ENCODE measurements at regions not wholly inside any gene's neighbourhood (a gene's known extent, or its start where the extent isn't known, plus 50 kb on each side); places are given as distances from the start of the nearest gene placed in this dataset.
A peak's percentile ranks its signal among the peaks of the same experiment; 100 is the strongest.
"Not testable (repeated sequence)": the region's sequence is repeated elsewhere in the genome, so short reads cannot be mapped to it uniquely, and the experiment has no call there.

GRCh38 chr10:129046065-129046681 lies 420.9 kb upstream of the MGMT start:
- DNase-seq, result peak; percentile 64

- DNase-seq, result no peak
Observed at GRCh38 chr10:129046962-129047361, 420.1 kb upstream of the MGMT start.

GRCh38 chr10:129047600-129047999 lies 419.4 kb upstream of the MGMT start:
- DNase-seq, result no peak

GRCh38 chr10:129048513-129048912 lies 418.5 kb upstream of the MGMT start:
- DNase-seq, result no peak

- no peak for DNase-seq
Observed at GRCh38 chr10:129049501-129049900, 417.5 kb upstream of the MGMT start.

- no peak for DNase-seq
Observed at GRCh38 chr10:129055225-129055624, 411.8 kb upstream of the MGMT start.

- peak; percentile 73 for DNase-seq
Observed at GRCh38 chr10:129055986-129056385, 411.1 kb upstream of the MGMT start.

GRCh38 chr10:129056734-129057689 lies 410.0 kb upstream of the MGMT start:
- DNase-seq, result no peak

GRCh38 chr10:129057856-129058663 lies 409.0 kb upstream of the MGMT start:
- DNase-seq, result no peak

GRCh38 chr10:129058664-129059155 lies 408.3 kb upstream of the MGMT start:
- no peak for DNase-seq

- DNase-seq, result no peak
Observed at GRCh38 chr10:129059977-129060376, 407.1 kb upstream of the MGMT start.

GRCh38 chr10:129063212-129063611 lies 403.8 kb upstream of the MGMT start:
- no peak for DNase-seq

- DNase-seq, result no peak
Observed at GRCh38 chr10:129063877-129064276, 403.2 kb upstream of the MGMT start.

GRCh38 chr10:129066529-129066928 lies 400.5 kb upstream of the MGMT start:
- not testable (repeated sequence) for DNase-seq

- not testable (repeated sequence) for DNase-seq
Observed at GRCh38 chr10:129071411-129071810, 395.6 kb upstream of the MGMT start.

GRCh38 chr10:129074939-129075338 lies 392.1 kb upstream of the MGMT start:
- DNase-seq, result no peak

GRCh38 chr10:129075508-129075907 lies 391.5 kb upstream of the MGMT start:
- no peak for DNase-seq

- DNase-seq, result no peak
Observed at GRCh38 chr10:129075927-129076326, 391.1 kb upstream of the MGMT start.

- no peak for DNase-seq
Observed at GRCh38 chr10:129078346-129078745, 388.7 kb upstream of the MGMT start.

- DNase-seq, result no peak
Observed at GRCh38 chr10:129078746-129079145, 388.3 kb upstream of the MGMT start.

- no peak for DNase-seq
Observed at GRCh38 chr10:129079705-129080104, 387.3 kb upstream of the MGMT start.

GRCh38 chr10:129085811-129086210 lies 381.2 kb upstream of the MGMT start:
- no peak for DNase-seq
